ENCODE measurements at regions not wholly inside any gene's neighbourhood (a gene's known extent, or its start where the extent isn't known, plus 50 kb on each side); places are given as distances from the start of the nearest gene placed in this dataset.

- Histone ChIP-seq H2BK12ac (ENCODE audit: low read depth, low read length) (no peak overlapping the region), H3K23ac (ENCODE audit: insufficient read length) (no peak overlapping the region), H2BK5ac (ENCODE audit: low read depth, low read length) (no peak overlapping the region), H3K9me3 (ENCODE audit: insufficient read depth in 2 of 2, low read depth in 1 of 2, low read length in 1 of 2) (no peaks in the 10 kb centered on the region), H3K14ac (ENCODE audit: insufficient read length) (no peak overlapping the region), H3K4ac (replicated peaks; ENCODE audit: insufficient read length, low read depth, low read length) (no peak overlapping the region), H2BK120ac (replicated peaks; ENCODE audit: low read depth, low read length) (no peak overlapping the region), H3K79me1 (ENCODE audit: low read depth, low read length) (no peaks in the 10 kb centered on the region), H3K56ac (replicated peaks; ENCODE audit: insufficient read length, low read depth, low read length) (no peak overlapping the region), H3K9ac (replicated peaks in 1 of 4; ENCODE audit: extremely low read depth in 1 of 4, low read depth in 3 of 4, low read length in 3 of 4) (no peak overlapping the region), H3K4me1 (replicated peaks in 1 of 4; ENCODE audit: control insufficient read depth in 3 of 4, insufficient read depth in 4 of 4, low read length in 3 of 4) (no peaks in the 10 kb centered on the region), H3K36me3 (ENCODE audit: control insufficient read depth in 2 of 4, insufficient read depth in 4 of 4, low read length in 3 of 4) (no peaks in the 10 kb centered on the region), H3K4me2 (ENCODE audit: insufficient read depth in 1 of 2, low read depth in 2 of 2, low read length in 2 of 2) (no peak overlapping the region), H4K20me1 (replicated peaks in 1 of 2; ENCODE audit: control insufficient read depth in 1 of 2, insufficient read depth in 2 of 2, low read length in 2 of 2) (no peaks in the 10 kb centered on the region), H2AFZ (ENCODE audit: low read length) (peak overlapping the region; percentile 44; the same call in 1 of the 2 replicates), H3K27ac (ENCODE audit: low read depth, low read length) (no peak overlapping the region), H4K91ac (replicated peaks; ENCODE audit: insufficient read length, low read length) (no peak overlapping the region), H3K18ac (ENCODE audit: extremely low read depth, low read length) (no peak overlapping the region), H2BK20ac (ENCODE audit: low read length) (no peak overlapping the region), H2AK5ac (ENCODE audit: low read depth, low read length) (no peak overlapping the region), H3K4me3 (ENCODE audit: extremely low read depth in 1 of 4, insufficient read depth in 2 of 4, low read depth in 3 of 4, low read length in 4 of 4) (no peak overlapping the region), H4K5ac (ENCODE audit: insufficient read length, low read depth, low read length) (no peak overlapping the region), H3K79me2 (ENCODE audit: control insufficient read depth in 1 of 2, insufficient read depth in 2 of 2, low read length in 2 of 2) (no peaks in the 10 kb centered on the region), H4K8ac (ENCODE audit: extremely low read depth, insufficient read depth, low read length) (no peak overlapping the region), H2BK15ac (ENCODE audit: low read length) (no peak overlapping the region), H3K23me2 (ENCODE audit: low read depth, low read length) (no peaks in the 10 kb centered on the region), H3K27me3 (replicated peaks in 1 of 4; ENCODE audit: control insufficient read depth in 3 of 4, extremely low read depth in 1 of 4, insufficient read depth in 3 of 4, low read length in 3 of 4) (no peaks in the 10 kb centered on the region)
- WGBS, 2 experiments (ENCODE audit: extremely low coverage in 1 of 2, insufficient coverage in 1 of 2, insufficient read length in 1 of 2, insufficient replicate concordance in 2 of 2, low coverage in 1 of 2, low lambda C conversion rate in 2 of 2, missing lambda C conversion rate in 1 of 2), result 90% methylated on average over 5 of the region's 5 CpGs; no CpG with 5 or more reads in 1 of the 2 experiments
- ChIA-PET CTCF (ENCODE audit: partially characterized antibody) (no interaction called here), POLR2A (ENCODE audit: partially characterized antibody) (no interaction called here)
- no peak for DNase-seq (ENCODE audit: low read depth in 1 of 2, low spot score in 2 of 2)
- no peak for FAIRE-seq
- no peak for TF ChIP-seq HDAC6 (IDR thresholded peaks at IDR 0.05; ENCODE audit: low read depth, low read length)
- no peak for TF ChIP-seq PHF8 (conservative IDR thresholded peaks at IDR 0.05; ENCODE audit: low read depth, low read length)
- TF ChIP-seq CEBPB (IDR thresholded peaks at IDR 0.05; ENCODE audit: low read depth, low read length), result no peak
- TF ChIP-seq NANOG (IDR thresholded peaks at IDR 0.05; ENCODE audit: insufficient read depth, low read depth, low read length, poor library complexity, severe bottlenecking), result no peak
- TF ChIP-seq YY1 (IDR thresholded peaks at IDR 0.05; ENCODE audit: low read depth, low read length), result no peak
- TF ChIP-seq ZNF274 (IDR thresholded peaks at IDR 0.05; ENCODE audit: borderline replicate concordance, extremely low read depth, low read length), result no peak
- no peak for TF ChIP-seq HDAC2 (IDR thresholded peaks at IDR 0.05; ENCODE audit: borderline replicate concordance in 1 of 2, low read depth in 2 of 2, low read length in 2 of 2)
- no peak for TF ChIP-seq TEAD4 (IDR thresholded peaks at IDR 0.05; ENCODE audit: low read depth, low read length)
- TF ChIP-seq RFX5 (IDR thresholded peaks at IDR 0.05; ENCODE audit: borderline replicate concordance, low read depth, low read length), result no peak
- no peak for TF ChIP-seq KDM4A (IDR thresholded peaks at IDR 0.05; ENCODE audit: low read depth, low read length, severe bottlenecking)
- no peak for TF ChIP-seq BCL11A (IDR thresholded peaks at IDR 0.05; ENCODE audit: low read depth in 2 of 2, low read length in 2 of 2)
- no peak for TF ChIP-seq SP4 (IDR thresholded peaks at IDR 0.05; ENCODE audit: low read length)
- TF ChIP-seq SRF (IDR thresholded peaks at IDR 0.05; ENCODE audit: low read depth, low read length), result no peak
Measured at GRCh38 chr4:171742436-171742835, 70.8 kb upstream of the GALNTL6 start.
